C4-2B (cell line): ENCODE measurements at regions not wholly inside any gene's neighbourhood (a gene's known extent, or its start where the extent isn't known, plus 50 kb on each side); places are given as distances from the start of the nearest gene placed in this dataset.

Source experiments
- CTCF ChIP-seq: fragments of 450-650 bp; conservative IDR thresholded peaks from 2 replicates; pipeline ENCODE4 v1.5.1; 2017; ENCODE audit warnings: mild to moderate bottlenecking
- ZFX ChIP-seq: fragments of 450-650 bp; IDR thresholded peaks from 2 replicates; pipeline ENCODE4 v1.6.1; 2017

GRCh38 chr2:173749315-173749714, 215.9 kb downstream of the SP3 start:
- TF ChIP-seq CTCF (peak; percentile 47), ZFX (no peak)
